Brain microvascular endothelial cell (primary cell): ENCODE measurements at regions not wholly inside any gene's neighbourhood (a gene's known extent, or its start where the extent isn't known, plus 50 kb on each side); places are given as distances from the start of the nearest gene placed in this dataset.

ENCODE experiments used
- DNase-seq: peaks from one replicate; pipeline ENCODE4 v3.0.0-alpha.2; 2020
- H3K27ac ChIP-seq: fragments of 250-450 bp; sonication (Bioruptor Pico); 2 replicates; pipeline ENCODE4 v1.5.1; 2020; ENCODE audit warnings: mild to moderate bottlenecking, moderate library complexity
- H3K27me3 ChIP-seq: fragments of 250-450 bp; sonication (Bioruptor Pico); replicated peaks from 2 replicates; pipeline ENCODE4 v1.5.1; 2020; ENCODE audit warnings: mild to moderate bottlenecking
- H3K36me3 ChIP-seq: fragments of 250-450 bp; sonication (Bioruptor Pico); replicated peaks from 2 replicates; pipeline ENCODE4 v1.5.1; 2020; ENCODE audit warnings: mild to moderate bottlenecking
- H3K4me3 ChIP-seq: 2 replicates; pipeline ENCODE4 v1.5.1; 2011; ENCODE audit warnings: low read depth, mild to moderate bottlenecking, control low read depth, low read length, moderate library complexity
- in situ Hi-C: cut with HindIII; loops from 2 replicates; pipeline ENCODE4 v1.10.0; 2017; ENCODE audit warnings: low sequenced_read_pairs, low pct_ligation_motif_present
- TF ChIP-seq, protein P1 (sequence below): IDR thresholded peaks from 2 replicates; pipeline ENCODE4 v1.5.1; 2011; ENCODE audit warnings: low read depth, mild to moderate bottlenecking, moderate library complexity, low read length, control low read depth, inconsistent platforms; ENCODE audit errors: missing control alignments

DNA sequence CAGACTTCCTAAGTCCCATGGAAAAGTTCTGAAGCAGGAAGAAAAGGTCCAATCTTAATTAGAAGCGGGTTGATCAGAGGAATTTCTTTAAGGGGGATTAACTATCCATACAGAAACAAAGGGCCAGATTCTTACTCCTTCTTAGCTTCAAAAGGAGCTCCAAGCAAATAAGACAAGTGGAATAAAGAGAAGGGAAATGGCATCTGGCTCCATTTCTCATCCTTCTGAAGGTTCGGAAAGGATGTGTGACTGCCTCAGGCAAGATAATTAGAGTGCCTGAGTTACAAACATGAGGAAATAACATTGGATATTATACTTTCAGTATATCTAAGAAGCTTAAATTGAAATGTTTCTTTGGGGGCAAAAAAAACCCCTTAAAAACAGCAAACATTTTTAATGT lies 88.1 kb upstream of the ADAMTS19 start:
- H3K27ac ChIP-seq = no peak overlapping the region
- TF ChIP-seq, protein P1, sequence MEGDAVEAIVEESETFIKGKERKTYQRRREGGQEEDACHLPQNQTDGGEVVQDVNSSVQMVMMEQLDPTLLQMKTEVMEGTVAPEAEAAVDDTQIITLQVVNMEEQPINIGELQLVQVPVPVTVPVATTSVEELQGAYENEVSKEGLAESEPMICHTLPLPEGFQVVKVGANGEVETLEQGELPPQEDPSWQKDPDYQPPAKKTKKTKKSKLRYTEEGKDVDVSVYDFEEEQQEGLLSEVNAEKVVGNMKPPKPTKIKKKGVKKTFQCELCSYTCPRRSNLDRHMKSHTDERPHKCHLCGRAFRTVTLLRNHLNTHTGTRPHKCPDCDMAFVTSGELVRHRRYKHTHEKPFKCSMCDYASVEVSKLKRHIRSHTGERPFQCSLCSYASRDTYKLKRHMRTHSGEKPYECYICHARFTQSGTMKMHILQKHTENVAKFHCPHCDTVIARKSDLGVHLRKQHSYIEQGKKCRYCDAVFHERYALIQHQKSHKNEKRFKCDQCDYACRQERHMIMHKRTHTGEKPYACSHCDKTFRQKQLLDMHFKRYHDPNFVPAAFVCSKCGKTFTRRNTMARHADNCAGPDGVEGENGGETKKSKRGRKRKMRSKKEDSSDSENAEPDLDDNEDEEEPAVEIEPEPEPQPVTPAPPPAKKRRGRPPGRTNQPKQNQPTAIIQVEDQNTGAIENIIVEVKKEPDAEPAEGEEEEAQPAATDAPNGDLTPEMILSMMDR = no peak
- no peaks in the 10 kb centered on the region for H3K36me3 ChIP-seq
- no peak for DNase-seq
- in situ Hi-C loops = no loop called here
- H3K27me3 ChIP-seq = no peaks in the 10 kb centered on the region
- H3K4me3 ChIP-seq = no peak overlapping the region

DNA sequence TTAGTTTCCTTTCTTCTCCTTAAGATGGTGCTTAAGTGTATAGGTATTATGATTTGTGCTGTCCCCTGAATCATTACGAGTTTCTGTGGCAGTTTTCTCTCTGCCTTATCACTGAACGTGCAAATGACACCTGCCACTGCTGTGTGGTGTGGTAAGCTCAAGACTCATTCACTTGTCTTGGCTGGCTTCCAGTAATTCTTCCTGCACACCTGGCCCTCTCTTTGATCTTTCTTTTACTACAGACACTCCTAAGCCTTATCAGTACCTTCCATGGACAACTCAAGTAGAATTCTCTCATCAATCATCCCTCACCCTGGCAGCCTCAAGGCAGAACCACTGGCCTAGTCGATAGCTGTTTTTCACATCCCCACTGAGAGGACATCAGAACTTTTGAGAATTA lies 82.6 kb upstream of the ADAMTS19 start:
- TF ChIP-seq, protein P1 = no peak
- Histone ChIP-seq H3K36me3 (no peaks in the 10 kb centered on the region), H3K27me3 (no peaks in the 10 kb centered on the region), H3K4me3 (no peak overlapping the region), H3K27ac (no peak overlapping the region)
- DNase-seq = no peak
- in situ Hi-C loops = no loop called here

DNA sequence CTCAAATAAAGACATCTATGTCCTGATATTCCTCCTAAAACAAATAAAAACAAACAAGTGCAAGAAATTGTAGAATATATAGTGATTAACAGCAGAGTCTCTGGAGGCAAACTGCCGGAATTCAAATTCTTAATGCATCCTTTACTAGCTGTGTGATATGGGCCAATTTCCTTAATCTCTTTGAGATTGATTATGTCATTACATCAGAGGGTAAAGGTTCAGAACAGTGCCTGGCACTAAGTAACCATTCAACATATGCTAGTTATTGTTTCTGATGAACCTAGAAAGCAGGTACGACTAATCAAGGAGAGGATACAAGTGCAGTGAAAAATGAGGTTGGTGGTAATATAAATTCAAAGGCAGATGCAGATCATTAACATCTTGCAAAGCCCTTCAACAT lies 81.1 kb upstream of the ADAMTS19 start:
- H3K27me3 ChIP-seq = no peaks in the 10 kb centered on the region
- H3K4me3 ChIP-seq = no peak overlapping the region
- TF ChIP-seq, protein P1 = no peak
- DNase-seq = no peak
- no peak overlapping the region for H3K27ac ChIP-seq
- H3K36me3 ChIP-seq = no peaks in the 10 kb centered on the region
- in situ Hi-C loops = no loop called here

DNA sequence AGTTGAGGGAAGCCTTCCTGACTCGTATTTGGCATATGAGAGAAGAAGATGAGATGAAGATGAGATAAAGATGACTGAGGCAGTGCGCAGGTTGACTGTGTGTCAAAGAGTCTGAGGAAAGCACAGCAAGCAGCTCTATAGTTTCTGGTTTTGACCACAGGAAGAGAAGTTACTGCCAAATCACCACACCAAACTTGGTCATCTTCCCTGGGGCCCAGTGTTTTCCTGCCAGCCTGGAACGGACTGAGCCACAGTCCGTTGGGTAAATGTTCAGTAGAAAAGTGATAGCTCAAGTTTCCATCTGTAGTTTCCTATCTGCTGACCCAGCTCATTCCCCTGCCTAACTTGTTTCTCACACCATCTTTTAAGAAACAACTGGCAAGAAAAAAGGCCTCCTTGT lies 80.7 kb upstream of the ADAMTS19 start:
- Histone ChIP-seq H3K27me3 (no peaks in the 10 kb centered on the region), H3K36me3 (no peaks in the 10 kb centered on the region), H3K4me3 (no peak overlapping the region), H3K27ac (no peak overlapping the region)
- TF ChIP-seq, protein P1 = no peak
- no peak for DNase-seq
- in situ Hi-C loops = no loop called here

DNA sequence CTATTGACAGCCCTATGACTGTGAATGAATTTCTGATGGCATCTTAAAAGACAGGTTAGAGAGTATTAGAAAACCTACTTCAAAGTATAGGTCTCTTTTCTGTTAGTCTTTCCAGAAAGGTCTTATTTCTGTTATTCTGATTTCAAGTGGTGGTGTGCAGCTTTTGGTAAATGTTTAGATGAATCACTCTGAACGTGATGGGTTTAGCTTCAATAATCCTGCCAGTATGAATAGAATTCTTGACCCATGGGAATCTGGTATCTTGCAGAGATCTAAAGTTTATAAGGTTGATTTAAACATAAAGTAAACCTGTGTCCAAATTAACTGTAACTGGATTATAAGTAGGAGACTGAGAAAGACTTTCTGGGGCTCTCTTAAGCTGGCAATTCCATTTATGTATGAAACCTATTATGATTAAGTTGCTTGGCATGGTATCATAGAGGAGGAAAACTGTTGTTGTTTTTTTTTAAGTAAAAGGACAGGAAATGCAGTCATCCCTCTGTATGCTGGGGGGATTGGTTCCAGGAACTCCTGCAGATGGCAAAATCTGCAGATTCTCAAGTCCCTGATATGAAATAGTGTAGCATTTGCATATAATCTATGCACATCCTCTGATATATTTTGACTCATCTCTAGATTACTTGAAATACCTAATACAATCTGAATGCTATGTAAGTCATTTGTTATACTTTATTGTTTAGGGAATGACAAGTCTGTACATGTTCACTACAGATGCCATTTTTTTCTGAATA lies 77.0 kb upstream of the ADAMTS19 start:
- Histone ChIP-seq H3K27me3 (no peaks in the 10 kb centered on the region), H3K36me3 (no peaks in the 10 kb centered on the region), H3K27ac (no peak overlapping the region), H3K4me3 (no peak overlapping the region)
- no peak for DNase-seq
- in situ Hi-C loops = no loop called here
- TF ChIP-seq, protein P1 = no peak

DNA sequence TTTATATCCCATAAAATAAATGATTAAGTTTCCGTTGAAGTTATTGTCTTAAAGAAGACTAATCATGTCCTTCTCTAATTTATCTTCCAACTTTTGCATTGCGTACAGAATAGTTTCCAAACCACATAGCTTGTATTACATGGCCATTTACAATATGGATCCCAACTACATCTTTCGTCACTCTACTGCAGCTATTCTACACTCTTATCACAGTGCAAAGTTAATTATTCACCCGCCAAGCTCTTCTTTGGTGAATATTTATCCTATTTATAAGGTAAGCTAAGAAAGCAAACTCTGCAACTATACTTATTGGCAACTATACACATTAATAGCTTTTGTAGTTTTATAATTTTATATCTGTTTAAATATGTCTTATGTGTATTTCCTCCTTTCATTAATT lies 75.9 kb upstream of the ADAMTS19 start:
- in situ Hi-C loops = no loop called here
- H3K36me3 ChIP-seq = no peaks in the 10 kb centered on the region
- no peak for DNase-seq
- TF ChIP-seq, protein P1 = no peak
- H3K4me3 ChIP-seq = no peak overlapping the region
- H3K27ac ChIP-seq = no peak overlapping the region
- no peaks in the 10 kb centered on the region for H3K27me3 ChIP-seq
